Limb (tissue), 2 donors: ENCODE measurements at regions not wholly inside any gene's neighbourhood (a gene's known extent, or its start where the extent isn't known, plus 50 kb on each side); places are given as distances from the start of the nearest gene placed in this dataset.
A peak's percentile ranks its signal among the peaks of the same experiment; 100 is the strongest.
"Not testable (repeated sequence)": the region's sequence is repeated elsewhere in the genome, so short reads cannot be mapped to it uniquely, and the experiment has no call there.

Experiments used
- DNase-seq, 2 donors: peaks; one replicate each; pipeline ENCODE4 v3.0.0-alpha.2; 2016; ENCODE audit errors: extremely low spot score in 2 of 2

- peak in 1 of 2 donors; percentile 6 for DNase-seq
Observed at GRCh38 chr13:105732806-105733529, 802.5 kb downstream of the EFNB2 start.

GRCh38 chr13:105725887-105726286 lies 809.6 kb downstream of the EFNB2 start:
- no peak for DNase-seq

GRCh38 chr13:105721016-105721415 lies 814.4 kb downstream of the EFNB2 start:
- no peak for DNase-seq

- DNase-seq = no peak
Observed at GRCh38 chr13:105719859-105720258, 815.6 kb downstream of the EFNB2 start.

GRCh38 chr13:105709181-105709580 lies 826.3 kb downstream of the EFNB2 start:
- DNase-seq = no peak

GRCh38 chr13:105703843-105704242 lies 831.6 kb downstream of the EFNB2 start:
- DNase-seq = no peak

GRCh38 chr13:105702441-105702840 lies 833.0 kb downstream of the EFNB2 start:
- no peak for DNase-seq

- no peak for DNase-seq
Observed at GRCh38 chr13:105692769-105693168, 842.7 kb downstream of the EFNB2 start.

- DNase-seq = no peak
Observed at GRCh38 chr13:105684216-105684615, 851.2 kb downstream of the EFNB2 start.

GRCh38 chr13:105679838-105680237 lies 855.6 kb downstream of the EFNB2 start:
- no peak for DNase-seq

GRCh38 chr13:105678072-105678471 lies 857.4 kb downstream of the EFNB2 start:
- no peak for DNase-seq

- DNase-seq = no peak
Observed at GRCh38 chr13:105672881-105673280, 862.6 kb downstream of the EFNB2 start.

- not testable (repeated sequence) for DNase-seq
Observed at GRCh38 chr13:105671131-105671530, 864.3 kb downstream of the EFNB2 start.

GRCh38 chr13:105670179-105670990 lies 865.1 kb downstream of the EFNB2 start:
- DNase-seq = no peak

GRCh38 chr13:105665284-105665683 lies 870.2 kb downstream of the EFNB2 start:
- no peak for DNase-seq

- no peak for DNase-seq
Observed at GRCh38 chr13:105663182-105663581, 872.3 kb downstream of the EFNB2 start.

- peak in 1 of 2 donors; percentile 13 for DNase-seq
Observed at GRCh38 chr13:105660561-105660960, 874.9 kb downstream of the EFNB2 start.

- DNase-seq = no peak
Observed at GRCh38 chr13:105658431-105658830, 877.0 kb downstream of the EFNB2 start.

- DNase-seq = no peak
Observed at GRCh38 chr13:105655046-105655445, 880.4 kb downstream of the EFNB2 start.

- no peak for DNase-seq
Observed at GRCh38 chr13:105643966-105644365, 891.5 kb downstream of the EFNB2 start.

GRCh38 chr13:105642511-105642958 lies 892.9 kb downstream of the EFNB2 start:
- no peak for DNase-seq

GRCh38 chr13:105641121-105641520 lies 894.3 kb downstream of the EFNB2 start:
- DNase-seq = no peak

- DNase-seq = no peak
Observed at GRCh38 chr13:105638426-105638825, 897.0 kb downstream of the EFNB2 start.
